K562 (cell line): ENCODE measurements at regions not wholly inside any gene's neighbourhood (a gene's known extent, or its start where the extent isn't known, plus 50 kb on each side); places are given as distances from the start of the nearest gene placed in this dataset.

Experiments used
- ETV6 ChIP-seq, 3 experiments: fragments of 150-350 bp in 1 of 3; sonication (generic) in 1 of 3; formaldehyde crosslinking in 1 of 3; IDR thresholded peaks; 2 replicates each; pipeline versions ENCODE4 v1.6.1 to v1.8.0; 2014 to 2022; ENCODE audit warnings: borderline replicate concordance in 2 of 3, low read depth in 2 of 3, antibody characterized with exemption in 1 of 3, low read length in 1 of 3, mild to moderate bottlenecking in 1 of 3, missing genetic modification reagents in 1 of 3
- IFI16 ChIP-seq: fragments of 250-450 bp; sonication (Bioruptor Pico); IDR thresholded peaks from 2 replicates; pipeline ENCODE4 v2.1.2; 2022; ENCODE audit warnings: mild to moderate bottlenecking, inconsistent platforms
- KLF13 ChIP-seq: fragments of 450-650 bp; IDR thresholded peaks from 2 replicates; pipeline ENCODE4 v1.6.1; 2016; ENCODE audit warnings: missing genetic modification characterization, low read depth, mild to moderate bottlenecking, missing compliant biosample characterization, moderate library complexity, borderline replicate concordance
- MAZ ChIP-seq, 2 experiments: fragments of 450-650 bp in 1 of 2; sonication (generic) in 1 of 2; formaldehyde crosslinking; IDR thresholded peaks in 1 of 2; conservative IDR thresholded peaks in 1 of 2; 2 replicates each; pipeline versions ENCODE4 v1.4.0 to v1.5.0; 2020; ENCODE audit warnings: mild to moderate bottlenecking in 1 of 2, missing genetic modification reagents in 1 of 2
- MXI1 ChIP-seq: IDR thresholded peaks from 2 replicates; pipeline ENCODE4 v1.6.1; 2011; ENCODE audit warnings: low read depth, mild to moderate bottlenecking, improper control_type of control experiment, low read length
- NFIC ChIP-seq: fragments of 450-650 bp; IDR thresholded peaks from 2 replicates; pipeline ENCODE4 v1.6.1; 2017; ENCODE audit warnings: mild to moderate bottlenecking, inconsistent platforms
- RFX5 ChIP-seq: IDR thresholded peaks from 2 replicates; pipeline ENCODE4 v1.6.1; 2011; ENCODE audit warnings: low read depth, mild to moderate bottlenecking, improper control_type of control experiment, low read length
- TF ChIP-seq, protein P1 (sequence below): IDR thresholded peaks from 2 replicates; pipeline ENCODE4 v1.6.1; 2012; ENCODE audit warnings: low read depth, low read length, improper control_type of control experiment, borderline replicate concordance
- TF ChIP-seq, protein P2 (sequence below): sonication (generic); formaldehyde crosslinking; IDR thresholded peaks from 2 replicates; pipeline ENCODE4 v1.8.0; 2023; ENCODE audit warnings: missing genetic modification reagents, mild to moderate bottlenecking, borderline replicate concordance
- TF ChIP-seq, protein P3 (sequence below): sonication (generic); formaldehyde crosslinking; IDR thresholded peaks from 2 replicates; pipeline ENCODE4 v1.8.0; 2022; ENCODE audit warnings: missing genetic modification reagents, mild to moderate bottlenecking, moderate library complexity, borderline replicate concordance

DNA sequence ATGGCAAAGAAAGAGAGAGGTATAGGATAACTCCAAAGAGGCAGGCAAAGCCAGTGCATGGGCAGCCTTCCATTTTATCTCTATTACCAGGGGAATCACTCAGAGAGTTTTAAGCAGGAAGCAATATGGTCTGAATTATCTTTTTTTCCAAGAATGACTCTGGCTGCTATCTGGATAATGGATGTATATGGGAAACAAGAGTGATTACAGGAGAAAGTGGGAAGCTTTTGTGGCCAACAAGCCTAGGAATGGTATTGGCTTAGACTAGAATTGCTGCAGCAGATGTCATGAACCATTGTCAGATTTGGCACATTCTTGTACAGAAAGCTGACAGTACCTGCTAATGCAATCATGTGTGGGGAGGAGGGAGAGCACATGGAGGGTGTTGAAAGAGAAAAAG lies 73.0 kb upstream of the BTBD3 start (continued):
- TF ChIP-seq KLF13 (tag) (no peak), MXI1 (no peak), NFIC (no peak), RFX5 (no peak), MAZ (CRISPR knock-in tag; conservative IDR thresholded peaks at IDR 0.05 in 1 of 2, IDR thresholded peaks at IDR 0.05 in 1 of 2) (no peak), ETV6 (IDR thresholded peaks at IDR 0.05; ENCODE audit: borderline replicate concordance in 1 of 2, low read depth in 2 of 2, low read length in 1 of 2) (no peak), ETV6 (CRISPR knock-in tag; IDR thresholded peaks at IDR 0.05; ENCODE audit: borderline replicate concordance) (no peak), IFI16 (CRISPR knock-in tag) (no peak)
- TF ChIP-seq, protein P1, sequence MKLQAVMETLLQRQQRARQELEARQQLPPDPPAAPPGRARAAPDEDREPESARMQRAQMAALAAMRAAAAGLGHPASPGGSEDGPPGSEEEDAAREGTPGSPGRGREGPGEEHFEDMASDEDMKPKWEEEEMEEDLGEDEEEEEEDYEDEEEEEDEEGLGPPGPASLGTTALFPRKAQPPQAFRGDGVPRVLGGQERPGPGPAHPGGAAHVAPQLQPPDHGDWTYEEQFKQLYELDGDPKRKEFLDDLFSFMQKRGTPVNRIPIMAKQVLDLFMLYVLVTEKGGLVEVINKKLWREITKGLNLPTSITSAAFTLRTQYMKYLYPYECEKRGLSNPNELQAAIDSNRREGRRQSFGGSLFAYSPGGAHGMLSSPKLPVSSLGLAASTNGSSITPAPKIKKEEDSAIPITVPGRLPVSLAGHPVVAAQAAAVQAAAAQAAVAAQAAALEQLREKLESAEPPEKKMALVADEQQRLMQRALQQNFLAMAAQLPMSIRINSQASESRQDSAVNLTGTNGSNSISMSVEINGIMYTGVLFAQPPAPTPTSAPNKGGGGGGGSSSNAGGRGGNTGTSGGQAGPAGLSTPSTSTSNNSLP = no peak
- TF ChIP-seq, protein P2, sequence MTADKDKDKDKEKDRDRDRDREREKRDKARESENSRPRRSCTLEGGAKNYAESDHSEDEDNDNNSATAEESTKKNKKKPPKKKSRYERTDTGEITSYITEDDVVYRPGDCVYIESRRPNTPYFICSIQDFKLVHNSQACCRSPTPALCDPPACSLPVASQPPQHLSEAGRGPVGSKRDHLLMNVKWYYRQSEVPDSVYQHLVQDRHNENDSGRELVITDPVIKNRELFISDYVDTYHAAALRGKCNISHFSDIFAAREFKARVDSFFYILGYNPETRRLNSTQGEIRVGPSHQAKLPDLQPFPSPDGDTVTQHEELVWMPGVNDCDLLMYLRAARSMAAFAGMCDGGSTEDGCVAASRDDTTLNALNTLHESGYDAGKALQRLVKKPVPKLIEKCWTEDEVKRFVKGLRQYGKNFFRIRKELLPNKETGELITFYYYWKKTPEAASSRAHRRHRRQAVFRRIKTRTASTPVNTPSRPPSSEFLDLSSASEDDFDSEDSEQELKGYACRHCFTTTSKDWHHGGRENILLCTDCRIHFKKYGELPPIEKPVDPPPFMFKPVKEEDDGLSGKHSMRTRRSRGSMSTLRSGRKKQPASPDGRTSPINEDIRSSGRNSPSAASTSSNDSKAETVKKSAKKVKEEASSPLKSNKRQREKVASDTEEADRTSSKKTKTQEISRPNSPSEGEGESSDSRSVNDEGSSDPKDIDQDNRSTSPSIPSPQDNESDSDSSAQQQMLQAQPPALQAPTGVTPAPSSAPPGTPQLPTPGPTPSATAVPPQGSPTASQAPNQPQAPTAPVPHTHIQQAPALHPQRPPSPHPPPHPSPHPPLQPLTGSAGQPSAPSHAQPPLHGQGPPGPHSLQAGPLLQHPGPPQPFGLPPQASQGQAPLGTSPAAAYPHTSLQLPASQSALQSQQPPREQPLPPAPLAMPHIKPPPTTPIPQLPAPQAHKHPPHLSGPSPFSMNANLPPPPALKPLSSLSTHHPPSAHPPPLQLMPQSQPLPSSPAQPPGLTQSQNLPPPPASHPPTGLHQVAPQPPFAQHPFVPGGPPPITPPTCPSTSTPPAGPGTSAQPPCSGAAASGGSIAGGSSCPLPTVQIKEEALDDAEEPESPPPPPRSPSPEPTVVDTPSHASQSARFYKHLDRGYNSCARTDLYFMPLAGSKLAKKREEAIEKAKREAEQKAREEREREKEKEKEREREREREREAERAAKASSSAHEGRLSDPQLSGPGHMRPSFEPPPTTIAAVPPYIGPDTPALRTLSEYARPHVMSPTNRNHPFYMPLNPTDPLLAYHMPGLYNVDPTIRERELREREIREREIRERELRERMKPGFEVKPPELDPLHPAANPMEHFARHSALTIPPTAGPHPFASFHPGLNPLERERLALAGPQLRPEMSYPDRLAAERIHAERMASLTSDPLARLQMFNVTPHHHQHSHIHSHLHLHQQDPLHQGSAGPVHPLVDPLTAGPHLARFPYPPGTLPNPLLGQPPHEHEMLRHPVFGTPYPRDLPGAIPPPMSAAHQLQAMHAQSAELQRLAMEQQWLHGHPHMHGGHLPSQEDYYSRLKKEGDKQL (CRISPR knock-in tag) = no peak
- TF ChIP-seq, protein P3, sequence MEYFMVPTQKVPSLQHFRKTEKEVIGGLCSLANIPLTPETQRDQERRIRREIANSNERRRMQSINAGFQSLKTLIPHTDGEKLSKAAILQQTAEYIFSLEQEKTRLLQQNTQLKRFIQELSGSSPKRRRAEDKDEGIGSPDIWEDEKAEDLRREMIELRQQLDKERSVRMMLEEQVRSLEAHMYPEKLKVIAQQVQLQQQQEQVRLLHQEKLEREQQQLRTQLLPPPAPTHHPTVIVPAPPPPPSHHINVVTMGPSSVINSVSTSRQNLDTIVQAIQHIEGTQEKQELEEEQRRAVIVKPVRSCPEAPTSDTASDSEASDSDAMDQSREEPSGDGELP (CRISPR knock-in tag) = no peak
